ENCODE measurements at regions not wholly inside any gene's neighbourhood (a gene's known extent, or its start where the extent isn't known, plus 50 kb on each side); places are given as distances from the start of the nearest gene placed in this dataset.

- DNase-seq (ENCODE audit: low read depth) (no peak), FAIRE-seq (no peak)
- Histone ChIP-seq H3K36me3 (ENCODE audit: control insufficient read depth, insufficient read depth, low read length) (no peaks in the 10 kb centered on the region), H3K4me3 (ENCODE audit: low read depth, low read length) (no peak overlapping the region), H3K27me3 (ENCODE audit: control insufficient read depth, insufficient read depth, low read length) (no peaks in the 10 kb centered on the region)
- TF ChIP-seq, protein P1, sequence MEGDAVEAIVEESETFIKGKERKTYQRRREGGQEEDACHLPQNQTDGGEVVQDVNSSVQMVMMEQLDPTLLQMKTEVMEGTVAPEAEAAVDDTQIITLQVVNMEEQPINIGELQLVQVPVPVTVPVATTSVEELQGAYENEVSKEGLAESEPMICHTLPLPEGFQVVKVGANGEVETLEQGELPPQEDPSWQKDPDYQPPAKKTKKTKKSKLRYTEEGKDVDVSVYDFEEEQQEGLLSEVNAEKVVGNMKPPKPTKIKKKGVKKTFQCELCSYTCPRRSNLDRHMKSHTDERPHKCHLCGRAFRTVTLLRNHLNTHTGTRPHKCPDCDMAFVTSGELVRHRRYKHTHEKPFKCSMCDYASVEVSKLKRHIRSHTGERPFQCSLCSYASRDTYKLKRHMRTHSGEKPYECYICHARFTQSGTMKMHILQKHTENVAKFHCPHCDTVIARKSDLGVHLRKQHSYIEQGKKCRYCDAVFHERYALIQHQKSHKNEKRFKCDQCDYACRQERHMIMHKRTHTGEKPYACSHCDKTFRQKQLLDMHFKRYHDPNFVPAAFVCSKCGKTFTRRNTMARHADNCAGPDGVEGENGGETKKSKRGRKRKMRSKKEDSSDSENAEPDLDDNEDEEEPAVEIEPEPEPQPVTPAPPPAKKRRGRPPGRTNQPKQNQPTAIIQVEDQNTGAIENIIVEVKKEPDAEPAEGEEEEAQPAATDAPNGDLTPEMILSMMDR (IDR thresholded peaks at IDR 0.05; ENCODE audit: insufficient read depth, low read length, severe bottlenecking) = no peak
Measured at GRCh38 chr4:56187688-56188087, 199.6 kb downstream of the AASDH start.

GRCh38 chr4:56186808-56187523 is 200.3 kb downstream of the AASDH start:
- no peak overlapping the region for H3K4me3 ChIP-seq (ENCODE audit: low read depth, low read length)
- no peak for FAIRE-seq
- no peaks in the 10 kb centered on the region for H3K27me3 ChIP-seq (ENCODE audit: control insufficient read depth, insufficient read depth, low read length)
- TF ChIP-seq, protein P1 (IDR thresholded peaks at IDR 0.05; ENCODE audit: insufficient read depth, low read length, severe bottlenecking) = no peak
- DNase-seq (ENCODE audit: low read depth) = no peak
- no peaks in the 10 kb centered on the region for H3K36me3 ChIP-seq (ENCODE audit: control insufficient read depth, insufficient read depth, low read length)

- Histone ChIP-seq H3K27me3 (ENCODE audit: control insufficient read depth, insufficient read depth, low read length) (no peaks in the 10 kb centered on the region), H3K4me3 (ENCODE audit: low read depth, low read length) (no peak overlapping the region), H3K36me3 (ENCODE audit: control insufficient read depth, insufficient read depth, low read length) (no peaks in the 10 kb centered on the region)
- FAIRE-seq = peak; percentile 13
- TF ChIP-seq, protein P1 (IDR thresholded peaks at IDR 0.05; ENCODE audit: insufficient read depth, low read length, severe bottlenecking) = no peak
- DNase-seq (ENCODE audit: low read depth) = no peak
Measured at GRCh38 chr4:56185901-56186300, 201.4 kb downstream of the AASDH start.

DNA sequence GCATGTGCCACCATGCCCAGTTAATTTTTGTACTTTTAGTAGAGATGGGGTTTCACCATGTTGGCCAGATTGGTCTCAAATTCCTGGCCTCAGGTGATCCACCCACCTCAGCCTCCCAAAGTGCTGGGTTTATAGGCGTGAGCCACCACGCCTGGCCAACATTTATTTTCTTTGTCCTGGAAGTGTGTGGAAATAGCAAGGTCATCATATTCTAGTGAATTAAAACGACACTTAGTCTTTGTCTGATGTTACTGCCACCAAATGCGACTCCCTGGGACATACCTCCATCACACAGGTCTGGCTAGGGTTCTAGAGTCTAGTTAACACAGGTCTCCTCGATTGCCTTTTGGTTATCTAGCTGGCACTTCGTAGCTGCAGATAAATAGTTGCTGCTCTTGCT is 203.1 kb downstream of the AASDH start:
- Histone ChIP-seq H3K36me3 (ENCODE audit: control insufficient read depth, insufficient read depth, low read length) (no peaks in the 10 kb centered on the region), H3K27me3 (ENCODE audit: control insufficient read depth, insufficient read depth, low read length) (no peaks in the 10 kb centered on the region), H3K4me3 (ENCODE audit: low read depth, low read length) (no peak overlapping the region)
- no peak for FAIRE-seq
- TF ChIP-seq, protein P1 (IDR thresholded peaks at IDR 0.05; ENCODE audit: insufficient read depth, low read length, severe bottlenecking) = no peak
- DNase-seq (ENCODE audit: low read depth) = no peak

DNA sequence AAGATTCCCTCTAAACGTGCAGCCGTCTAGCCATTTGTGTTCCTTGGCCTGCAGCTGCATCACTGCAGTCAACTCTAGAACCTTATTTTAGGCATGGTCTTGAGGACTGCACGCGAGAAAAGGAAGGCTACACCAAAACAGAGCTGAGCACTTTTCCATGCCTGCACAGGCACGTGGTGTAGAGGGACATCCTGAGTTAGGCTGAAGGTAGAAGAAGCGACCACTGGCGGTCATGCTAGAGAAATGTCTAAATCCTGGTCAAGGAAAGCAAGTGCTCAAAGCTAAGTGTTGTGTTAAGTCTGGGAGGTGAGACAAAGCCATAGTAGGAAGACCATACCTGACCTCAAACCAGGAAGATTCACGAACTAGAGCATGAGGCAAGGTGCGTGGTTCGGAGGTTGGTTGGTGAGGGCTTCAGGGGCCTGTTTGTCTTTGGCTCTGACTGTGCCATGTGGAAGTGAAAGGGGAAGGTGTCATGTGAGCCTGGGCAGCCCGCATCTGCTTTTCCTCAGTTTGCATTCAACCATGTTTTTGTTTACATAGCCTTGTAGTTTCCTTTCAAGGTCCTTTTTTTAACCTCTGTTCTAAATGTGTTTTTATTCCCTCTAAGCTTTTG is 203.8 kb downstream of the AASDH start:
- no peak for DNase-seq (ENCODE audit: low read depth)
- peak; percentile 79 for FAIRE-seq

More for the DNA sequence above, 203.8 kb downstream of the AASDH start:
- H3K27me3 ChIP-seq (ENCODE audit: control insufficient read depth, insufficient read depth, low read length) = no peaks in the 10 kb centered on the region
- H3K36me3 ChIP-seq (ENCODE audit: control insufficient read depth, insufficient read depth, low read length) = no peaks in the 10 kb centered on the region
- H3K4me3 ChIP-seq (ENCODE audit: low read depth, low read length) = no peak overlapping the region
- TF ChIP-seq, protein P1 (IDR thresholded peaks at IDR 0.05; ENCODE audit: insufficient read depth, low read length, severe bottlenecking) = no peak
